ENCODE measurements at regions not wholly inside any gene's neighbourhood (a gene's known extent, or its start where the extent isn't known, plus 50 kb on each side); places are given as distances from the start of the nearest gene placed in this dataset.

DNA sequence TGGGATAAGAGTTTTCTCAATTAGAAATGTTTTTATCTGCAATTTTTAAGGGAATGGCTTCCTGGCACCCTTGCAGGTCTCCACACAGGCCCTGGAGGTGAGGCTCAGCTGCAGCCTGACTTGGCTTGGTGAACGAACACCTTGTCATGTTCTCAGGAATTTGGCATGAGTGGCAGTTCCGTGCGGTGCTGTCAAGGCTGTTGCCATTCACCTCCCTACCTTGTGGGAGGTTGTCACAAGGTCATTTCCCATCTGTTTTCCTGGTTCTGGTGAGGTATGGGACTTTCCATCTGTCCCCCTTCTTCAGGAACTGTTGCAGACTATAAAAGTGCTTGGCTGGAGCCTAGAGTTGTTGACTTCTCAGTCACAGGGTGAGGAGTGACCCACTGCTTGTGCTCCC, 82.9 kb downstream of the ELOVL4 start:
- no peak for DNase-seq

GRCh38 chr6:79864001-79864400, 83.4 kb downstream of the ELOVL4 start:
- DNase-seq, result no peak

GRCh38 chr6:79863566-79863965, 83.8 kb downstream of the ELOVL4 start:
- no peak for DNase-seq

- DNase-seq, result no peak
These were observed 84.6 kb downstream of the ELOVL4 start for GRCh38 chr6:79862711-79863110.

DNA sequence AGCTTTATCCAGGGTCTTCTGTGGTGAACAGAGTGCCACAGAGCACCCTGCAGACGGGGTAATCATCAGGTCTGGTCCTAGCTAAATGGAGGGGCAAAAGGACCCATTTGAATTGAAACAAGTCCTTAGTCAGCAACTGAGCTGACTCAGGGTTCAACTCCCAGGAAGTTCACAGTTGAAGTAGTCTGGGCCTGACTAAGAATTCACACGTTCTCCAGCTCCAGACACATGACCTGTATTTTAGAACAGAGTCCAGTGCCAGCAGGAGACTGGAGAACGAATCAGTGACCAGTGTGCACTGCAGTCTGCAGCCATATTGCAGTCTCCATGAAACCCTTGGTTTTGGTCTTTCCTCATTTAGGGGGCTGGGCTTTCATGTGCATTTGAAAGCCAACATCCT, 85.2 kb downstream of the ELOVL4 start:
- no peak for DNase-seq

DNA sequence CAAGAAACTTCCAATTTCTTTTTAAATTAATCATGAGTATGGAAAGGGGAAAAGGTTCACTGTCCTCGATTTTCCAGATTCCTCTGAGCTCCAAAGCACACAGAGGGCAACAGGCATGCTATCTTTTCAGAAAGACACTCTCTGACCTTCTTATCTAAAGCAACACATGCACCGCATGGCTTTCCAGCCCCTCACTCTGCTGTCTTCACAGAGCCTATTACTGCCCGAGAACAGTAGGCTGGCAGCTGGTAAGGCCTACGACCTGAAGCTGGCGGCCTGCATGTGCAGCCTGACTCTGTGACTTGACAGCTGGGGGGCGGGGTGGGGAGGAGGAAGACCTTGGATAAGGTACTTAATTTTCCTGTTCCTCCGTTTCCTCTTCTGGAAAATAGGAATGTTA, 86.3 kb downstream of the ELOVL4 start:
- DNase-seq, result no peak

- DNase-seq, result no peak
These were observed 99.9 kb downstream of the ELOVL4 start for GRCh38 chr6:79847426-79847825.

GRCh38 chr6:79842376-79843040, 104.8 kb downstream of the ELOVL4 start:
- DNase-seq, result no peak

DNA sequence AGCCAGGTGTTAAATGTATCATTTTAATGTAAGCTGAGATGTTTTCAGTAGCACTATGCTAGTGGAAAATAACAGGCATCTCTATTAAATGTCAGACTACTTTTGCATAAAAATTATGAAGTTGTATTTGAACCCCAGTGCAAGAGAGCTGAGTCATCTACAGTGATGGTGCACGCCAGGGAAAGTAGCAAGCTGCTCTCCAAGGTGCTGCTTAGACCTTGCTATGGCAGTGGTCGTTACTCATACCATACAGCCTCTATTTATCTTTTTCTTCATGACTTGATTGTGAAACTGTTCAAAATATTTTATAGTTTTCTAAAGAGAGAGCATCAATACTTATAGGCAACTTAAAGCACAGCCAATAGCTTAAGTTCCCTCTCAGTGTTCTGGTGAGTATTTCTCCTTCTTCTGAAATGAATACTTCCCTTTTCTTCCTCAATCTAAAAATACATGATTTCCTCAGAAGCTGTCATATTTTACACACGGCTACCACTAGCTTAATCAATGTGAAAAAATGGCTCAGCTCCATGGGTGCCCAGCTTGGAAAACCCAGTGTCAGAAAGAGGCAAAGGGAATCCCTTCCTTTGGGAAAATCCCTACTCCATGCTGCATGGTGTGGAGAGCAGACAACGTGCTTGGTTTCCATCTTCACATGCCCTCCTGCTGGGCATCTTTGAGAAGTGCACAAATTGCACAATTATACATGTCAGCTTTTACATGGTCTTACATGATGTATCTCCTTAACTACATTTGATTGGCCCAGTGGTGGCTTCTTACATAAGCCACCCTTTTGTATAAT, 105.6 kb downstream of the ELOVL4 start:
- no peak for DNase-seq

- DNase-seq, result no peak
These were observed 108.5 kb downstream of the ELOVL4 start for GRCh38 chr6:79838851-79839250.

DNA sequence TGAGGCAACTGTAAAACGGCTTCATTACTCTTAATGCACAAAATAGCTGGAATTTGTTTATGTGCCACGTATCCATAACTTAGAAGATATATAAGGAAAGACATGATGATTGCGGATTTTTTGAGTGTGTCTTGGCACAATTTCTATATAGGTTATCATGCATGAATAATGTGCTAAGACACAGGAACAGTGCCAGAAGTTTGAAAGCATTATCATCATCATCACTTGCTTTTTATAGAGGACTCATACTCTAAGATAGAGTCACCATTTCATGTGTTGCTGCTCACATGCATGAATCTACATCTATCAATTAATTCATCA, 113.4 kb downstream of the ELOVL4 start:
- DNase-seq, result peak; percentile 45

- DNase-seq, result peak; percentile 59
These were observed 113.9 kb downstream of the ELOVL4 start for GRCh38 chr6:79833264-79833963.

- no peak for DNase-seq
These were observed 114.6 kb downstream of the ELOVL4 start for GRCh38 chr6:79832723-79833122.

- DNase-seq, result no peak
These were observed 123.2 kb downstream of the ELOVL4 start for GRCh38 chr6:79824202-79824601.

DNA sequence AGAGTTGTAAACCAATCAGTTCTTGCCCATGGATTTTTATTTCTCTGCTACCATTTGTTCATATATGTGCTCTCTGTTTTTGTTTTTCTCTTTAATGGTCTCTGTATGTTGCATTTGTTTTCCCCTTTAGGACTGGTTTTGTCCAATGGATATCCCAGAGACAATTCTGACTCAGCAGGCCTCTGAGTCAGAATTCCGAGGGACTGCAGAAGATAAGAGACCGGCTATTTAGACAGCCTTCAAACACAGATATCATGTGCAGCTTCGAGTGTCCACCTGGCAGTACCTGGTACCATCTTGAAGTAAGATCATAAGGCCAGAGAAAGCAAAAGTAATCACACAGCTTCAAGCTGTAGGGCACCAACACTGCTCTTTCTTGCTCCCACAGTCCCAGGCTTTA, 125.5 kb downstream of the ELOVL4 start:
- no peak for DNase-seq

- no peak for DNase-seq
These were observed 128.9 kb downstream of the ELOVL4 start for GRCh38 chr6:79818471-79818870.

- DNase-seq, result no peak
These were observed 132.4 kb downstream of the ELOVL4 start for GRCh38 chr6:79814940-79815339.

- peak; percentile 55 for DNase-seq
These were observed 133.3 kb downstream of the ELOVL4 start for GRCh38 chr6:79813854-79814709.

DNA sequence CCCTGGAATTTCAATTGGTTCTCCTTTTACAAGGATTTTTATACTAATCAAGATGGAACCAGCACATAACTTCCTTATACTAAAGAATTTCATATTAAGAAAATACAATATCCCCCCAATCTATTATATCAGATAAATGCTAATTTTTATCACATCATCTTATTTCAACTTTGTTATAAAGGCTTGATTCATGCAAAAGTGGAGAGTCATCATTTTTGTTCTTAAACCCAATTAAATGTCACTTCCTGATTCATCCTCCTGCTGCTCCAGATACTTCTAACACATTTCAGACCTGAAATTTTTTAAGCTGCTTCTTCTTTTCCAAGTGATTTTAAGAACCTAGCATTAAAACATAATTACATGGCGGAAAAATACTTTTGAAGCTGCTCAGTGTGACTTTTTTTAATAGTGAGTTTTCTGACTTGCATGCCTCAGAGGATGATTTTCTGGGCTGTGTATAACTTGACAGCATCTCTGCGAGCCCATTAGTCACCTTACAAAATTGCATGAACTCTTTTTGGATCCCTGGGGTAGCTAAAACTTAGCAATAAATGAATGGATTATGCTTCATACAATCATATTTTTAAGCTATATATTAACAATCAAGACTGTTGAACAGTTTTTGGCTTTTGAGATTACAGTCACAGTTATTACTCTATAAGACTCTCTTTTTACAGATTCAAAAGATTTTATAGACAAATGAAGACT, 134.1 kb downstream of the ELOVL4 start:
- DNase-seq, result no peak

GRCh38 chr6:79812195-79812594, 135.2 kb downstream of the ELOVL4 start:
- no peak for DNase-seq

GRCh38 chr6:79810871-79811270, 136.5 kb downstream of the ELOVL4 start:
- peak; percentile 29 for DNase-seq

- DNase-seq, result peak; percentile 26
These were observed 137.1 kb downstream of the ELOVL4 start for GRCh38 chr6:79810185-79810705.
